ENCODE measurements at regions not wholly inside any gene's neighbourhood (a gene's known extent, or its start where the extent isn't known, plus 50 kb on each side); places are given as distances from the start of the nearest gene placed in this dataset.

DNA sequence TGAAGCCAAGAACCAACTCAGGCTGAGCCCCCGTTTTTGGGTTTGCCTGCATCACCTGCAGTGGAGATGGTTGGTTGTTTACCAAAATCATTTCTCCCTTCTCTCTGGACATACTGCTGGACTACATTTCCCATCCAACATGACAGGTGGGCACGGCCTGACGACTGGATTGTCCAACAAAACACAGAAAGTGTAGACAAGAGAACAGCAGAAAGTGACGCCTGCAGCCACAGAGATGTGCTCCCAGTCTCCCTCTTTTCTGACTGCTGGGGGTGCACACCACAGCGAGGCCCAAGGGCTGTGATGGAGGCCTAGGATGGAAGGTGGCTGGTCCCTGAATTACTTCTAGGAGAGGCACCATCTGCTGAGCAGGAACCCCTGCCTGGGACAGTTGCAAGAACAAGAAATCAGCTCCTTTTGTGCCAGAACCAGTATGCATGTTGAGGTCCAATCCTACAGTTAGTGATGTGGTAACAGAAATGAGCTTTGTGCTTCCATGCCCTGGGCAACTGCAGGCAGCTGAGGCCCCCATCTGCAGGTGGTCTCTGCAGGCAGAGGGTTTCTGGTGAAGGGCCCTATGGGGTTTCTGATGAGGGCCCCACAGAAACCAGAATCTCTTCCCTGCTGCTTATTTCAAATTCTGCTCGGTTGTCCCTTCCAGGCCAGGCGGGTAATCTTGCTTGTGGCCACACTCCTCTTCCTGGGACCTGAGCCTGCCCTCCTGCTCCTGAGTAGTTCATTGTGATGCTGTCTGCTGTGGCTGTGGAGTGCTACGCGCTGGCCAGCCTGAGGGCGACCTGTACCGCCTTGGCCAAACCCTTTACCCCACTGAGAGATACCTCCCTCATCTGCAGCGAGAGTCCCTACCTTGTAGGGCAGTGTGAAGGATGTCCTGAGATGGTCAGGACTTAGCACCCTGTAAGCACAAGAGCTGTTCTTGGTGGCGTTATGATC lies 168.3 kb downstream of the ASB1 start:
- TF ChIP-seq, protein P1, sequence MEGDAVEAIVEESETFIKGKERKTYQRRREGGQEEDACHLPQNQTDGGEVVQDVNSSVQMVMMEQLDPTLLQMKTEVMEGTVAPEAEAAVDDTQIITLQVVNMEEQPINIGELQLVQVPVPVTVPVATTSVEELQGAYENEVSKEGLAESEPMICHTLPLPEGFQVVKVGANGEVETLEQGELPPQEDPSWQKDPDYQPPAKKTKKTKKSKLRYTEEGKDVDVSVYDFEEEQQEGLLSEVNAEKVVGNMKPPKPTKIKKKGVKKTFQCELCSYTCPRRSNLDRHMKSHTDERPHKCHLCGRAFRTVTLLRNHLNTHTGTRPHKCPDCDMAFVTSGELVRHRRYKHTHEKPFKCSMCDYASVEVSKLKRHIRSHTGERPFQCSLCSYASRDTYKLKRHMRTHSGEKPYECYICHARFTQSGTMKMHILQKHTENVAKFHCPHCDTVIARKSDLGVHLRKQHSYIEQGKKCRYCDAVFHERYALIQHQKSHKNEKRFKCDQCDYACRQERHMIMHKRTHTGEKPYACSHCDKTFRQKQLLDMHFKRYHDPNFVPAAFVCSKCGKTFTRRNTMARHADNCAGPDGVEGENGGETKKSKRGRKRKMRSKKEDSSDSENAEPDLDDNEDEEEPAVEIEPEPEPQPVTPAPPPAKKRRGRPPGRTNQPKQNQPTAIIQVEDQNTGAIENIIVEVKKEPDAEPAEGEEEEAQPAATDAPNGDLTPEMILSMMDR (IDR thresholded peaks at IDR 0.05), result no peak
- TF ChIP-seq ZFX (IDR thresholded peaks at IDR 0.05; ENCODE audit: borderline replicate concordance), result no peak
- H3K27ac ChIP-seq, result no peak overlapping the region

DNA sequence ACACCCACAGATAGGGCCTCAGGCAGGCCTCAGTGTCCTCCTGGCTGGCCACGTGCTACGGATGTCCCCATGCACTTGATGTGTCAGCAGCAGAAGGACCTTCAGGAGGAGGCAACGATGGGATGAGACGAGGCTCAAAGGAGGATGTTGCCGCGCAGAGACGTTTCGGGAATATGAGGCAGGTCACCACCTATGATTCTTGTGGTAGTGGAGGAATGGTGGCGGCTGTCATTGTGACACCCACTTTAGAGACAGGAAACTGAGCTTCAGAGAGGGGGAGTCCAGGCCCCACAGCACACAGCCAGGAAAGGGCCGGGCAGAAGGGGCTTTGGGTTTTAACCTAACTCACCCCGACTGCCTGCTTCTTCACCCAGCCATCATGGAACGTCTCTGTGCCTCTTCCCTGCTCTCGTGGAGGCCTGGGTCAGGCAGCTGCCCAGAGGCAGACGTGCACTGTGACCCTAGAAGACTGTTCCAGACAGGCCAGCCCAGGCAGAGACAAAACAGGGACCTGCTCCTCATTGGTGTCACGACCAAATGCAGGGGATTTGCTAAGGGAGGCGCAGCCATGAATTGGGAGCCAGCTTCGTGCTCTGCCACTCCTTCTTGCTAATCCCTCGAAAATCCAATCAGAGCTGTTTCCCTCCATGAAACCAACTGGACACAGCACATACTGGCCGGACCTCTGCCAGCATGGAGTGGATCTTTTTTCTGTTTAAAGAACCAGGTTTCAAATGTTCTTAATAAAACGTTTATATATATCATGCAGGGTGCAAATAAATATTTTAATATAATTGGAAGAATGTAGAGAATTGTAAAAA lies 169.2 kb downstream of the ASB1 start:
- TF ChIP-seq, protein P1 (IDR thresholded peaks at IDR 0.05), result no peak
- no peak for TF ChIP-seq ZFX (IDR thresholded peaks at IDR 0.05; ENCODE audit: borderline replicate concordance)
- H3K27ac ChIP-seq, result no peak overlapping the region

DNA sequence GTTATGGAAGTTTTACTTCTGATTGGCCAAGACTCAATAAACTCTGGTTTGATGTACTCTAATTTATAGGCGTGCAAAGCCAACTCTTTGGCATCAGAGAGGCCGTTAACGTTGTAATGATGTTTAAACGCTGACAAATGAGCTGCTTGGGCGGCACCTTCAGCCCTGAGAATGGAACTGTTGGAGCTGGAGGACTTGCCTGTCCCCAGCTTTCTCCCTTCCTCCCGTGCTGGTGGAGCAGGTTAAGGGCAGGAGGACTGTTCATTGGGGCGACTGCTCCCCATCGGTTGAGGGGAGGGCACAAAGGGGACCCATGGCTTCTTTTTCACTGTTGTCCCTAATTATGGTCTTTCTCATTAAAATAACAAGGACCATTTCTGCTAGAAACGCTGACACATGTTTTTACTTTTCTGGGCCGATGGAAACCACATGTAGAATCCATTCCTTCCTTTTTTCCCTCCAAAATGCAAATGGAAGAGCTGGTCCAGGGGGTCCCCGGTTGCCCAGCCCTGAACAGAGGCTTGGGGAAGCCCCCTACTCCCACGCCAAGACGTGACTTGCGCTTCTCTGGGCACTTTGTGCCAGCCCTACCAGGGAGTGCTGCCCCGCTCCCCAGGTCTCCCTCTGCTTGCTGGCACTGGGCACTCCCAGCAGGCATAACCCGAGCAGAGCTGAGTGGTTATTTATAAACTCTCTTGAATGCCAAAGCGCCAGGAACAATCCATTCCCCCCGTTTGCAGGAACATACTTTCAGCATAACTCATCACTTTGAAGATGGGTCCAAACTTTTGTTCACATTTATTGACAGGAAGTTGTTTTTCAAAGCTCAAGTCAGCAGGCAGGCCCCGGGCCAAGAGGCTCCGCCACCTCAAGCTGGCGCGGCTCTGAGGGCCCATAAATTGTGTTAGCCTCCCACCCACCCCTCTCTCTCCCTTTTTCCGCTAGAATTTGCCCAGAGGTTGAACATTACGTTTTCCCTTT lies 170.1 kb downstream of the ASB1 start:
- TF ChIP-seq, protein P1 (IDR thresholded peaks at IDR 0.05), result no peak
- no peak for TF ChIP-seq ZFX (IDR thresholded peaks at IDR 0.05; ENCODE audit: borderline replicate concordance)
- H3K27ac ChIP-seq, result no peak overlapping the region

DNA sequence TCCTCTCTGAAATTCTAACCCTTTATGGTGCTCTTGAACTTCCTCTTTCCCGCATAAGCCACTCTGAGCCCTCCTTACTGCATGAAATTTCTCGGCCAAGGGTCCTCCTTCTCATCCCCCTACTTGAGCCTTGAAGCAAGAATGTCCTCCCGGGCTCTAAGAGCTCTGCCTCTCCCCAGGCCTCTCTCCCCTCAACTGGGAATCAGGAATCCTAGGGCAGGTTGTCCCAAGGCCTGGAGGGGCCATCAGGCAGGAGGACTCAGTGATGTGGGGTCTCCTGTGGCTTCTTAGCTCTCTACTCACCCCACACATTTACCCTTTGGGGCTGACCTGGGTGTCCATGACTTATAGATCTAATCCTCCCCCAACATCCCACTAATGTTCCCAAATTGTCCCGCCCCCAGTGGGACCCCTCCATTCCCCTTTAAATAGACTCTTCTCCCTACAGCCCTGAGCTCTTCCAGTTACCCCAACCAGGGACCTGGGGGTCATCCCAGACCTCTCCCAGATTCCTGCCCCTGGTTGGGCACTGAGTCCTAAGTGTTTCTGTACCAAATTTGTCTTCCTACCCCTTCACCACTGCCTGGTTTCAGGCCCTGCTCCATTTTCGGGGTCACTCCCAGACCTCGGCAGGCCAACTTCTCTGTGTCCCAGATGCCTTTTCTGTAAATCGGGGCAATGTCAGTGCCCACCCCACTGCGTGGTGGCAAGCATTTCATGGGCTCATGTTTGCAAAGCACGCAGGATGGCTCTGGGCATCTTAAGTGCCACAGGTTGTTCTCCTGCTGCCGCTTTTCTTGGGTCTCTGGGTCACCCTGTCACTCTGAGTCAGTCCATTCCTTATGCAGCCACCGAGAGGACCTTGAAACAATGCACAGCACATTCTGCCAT lies 171.2 kb downstream of the ASB1 start:
- H3K27ac ChIP-seq, result no peak overlapping the region
- no peak for TF ChIP-seq ZFX (IDR thresholded peaks at IDR 0.05; ENCODE audit: borderline replicate concordance)
- TF ChIP-seq, protein P1 (IDR thresholded peaks at IDR 0.05), result no peak

DNA sequence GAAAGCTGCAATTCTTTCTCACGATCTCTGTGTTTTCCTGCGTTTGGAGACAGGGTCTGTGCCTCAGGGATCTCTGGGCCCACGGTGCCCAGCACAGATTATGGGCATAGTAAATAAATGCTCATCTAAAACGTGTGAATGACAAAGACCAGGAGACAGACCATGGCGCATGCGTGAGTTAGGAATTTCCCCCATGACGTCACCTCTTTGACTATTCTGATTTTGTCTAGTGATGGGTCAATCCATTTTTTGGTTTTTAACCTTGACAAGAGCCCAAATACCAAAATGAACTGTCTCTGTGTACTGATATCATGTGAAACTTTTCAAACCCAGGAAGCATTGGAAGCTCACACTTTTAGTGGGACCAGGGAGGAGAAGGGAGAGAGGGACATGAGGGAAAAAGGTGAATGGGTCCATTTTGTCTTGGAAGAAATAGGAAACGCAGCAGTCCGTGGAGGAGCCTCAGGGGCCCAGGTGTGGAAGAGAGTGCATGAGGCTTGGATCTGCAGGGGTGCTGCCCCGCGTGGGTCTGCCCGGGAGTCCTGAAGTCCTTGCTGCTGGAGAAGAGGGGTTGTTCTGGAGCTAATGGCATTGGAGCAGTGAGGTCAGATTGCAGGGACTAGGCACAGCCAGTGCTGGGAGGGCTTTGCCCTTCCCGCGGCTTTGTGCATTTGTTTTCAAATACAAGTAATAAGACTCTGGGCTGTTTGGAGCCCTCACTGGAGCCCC lies 172.2 kb downstream of the ASB1 start:
- H3K27ac ChIP-seq, result no peak overlapping the region
- TF ChIP-seq, protein P1 (IDR thresholded peaks at IDR 0.05), result no peak
